GM12878 (cell line): ENCODE measurements at regions not wholly inside any gene's neighbourhood (a gene's known extent, or its start where the extent isn't known, plus 50 kb on each side); places are given as distances from the start of the nearest gene placed in this dataset.

Experiments used
- POLR2A ChIP-seq: IDR thresholded peaks from 2 replicates; pipeline ENCODE4 v1.6.1; 2011; ENCODE audit warnings: low read depth, mild to moderate bottlenecking, low read length
- RAD21 ChIP-seq: IDR thresholded peaks from 2 replicates; pipeline ENCODE4 v1.6.1; 2011; ENCODE audit warnings: mild to moderate bottlenecking, low read depth, low read length, moderate library complexity; ENCODE audit not compliant: insufficient read depth
- TF ChIP-seq, protein P1 (sequence below), 3 experiments: IDR thresholded peaks in 2 of 3; conservative IDR thresholded peaks in 1 of 3; 2 replicates each; pipeline ENCODE4 v1.5.1; 2011; ENCODE audit warnings: low read depth in 3 of 3, low read length in 3 of 3, mild to moderate bottlenecking in 3 of 3, control low read depth in 2 of 3, moderate library complexity in 2 of 3, inconsistent platforms in 1 of 3, mixed read lengths in 1 of 3; ENCODE audit not compliant: control insufficient read depth in 2 of 3, insufficient read depth in 1 of 3; ENCODE audit errors: extremely low read depth in 1 of 3
- TF ChIP-seq, protein P2 (sequence below): IDR thresholded peaks from 2 replicates; pipeline ENCODE4 v1.6.1; 2012; ENCODE audit warnings: mild to moderate bottlenecking, low read depth, low read length
- TF ChIP-seq, protein P3 (sequence below): IDR thresholded peaks from 2 replicates; pipeline ENCODE4 v1.6.1; 2012; ENCODE audit warnings: low read depth, low read length, improper control_type of control experiment

DNA sequence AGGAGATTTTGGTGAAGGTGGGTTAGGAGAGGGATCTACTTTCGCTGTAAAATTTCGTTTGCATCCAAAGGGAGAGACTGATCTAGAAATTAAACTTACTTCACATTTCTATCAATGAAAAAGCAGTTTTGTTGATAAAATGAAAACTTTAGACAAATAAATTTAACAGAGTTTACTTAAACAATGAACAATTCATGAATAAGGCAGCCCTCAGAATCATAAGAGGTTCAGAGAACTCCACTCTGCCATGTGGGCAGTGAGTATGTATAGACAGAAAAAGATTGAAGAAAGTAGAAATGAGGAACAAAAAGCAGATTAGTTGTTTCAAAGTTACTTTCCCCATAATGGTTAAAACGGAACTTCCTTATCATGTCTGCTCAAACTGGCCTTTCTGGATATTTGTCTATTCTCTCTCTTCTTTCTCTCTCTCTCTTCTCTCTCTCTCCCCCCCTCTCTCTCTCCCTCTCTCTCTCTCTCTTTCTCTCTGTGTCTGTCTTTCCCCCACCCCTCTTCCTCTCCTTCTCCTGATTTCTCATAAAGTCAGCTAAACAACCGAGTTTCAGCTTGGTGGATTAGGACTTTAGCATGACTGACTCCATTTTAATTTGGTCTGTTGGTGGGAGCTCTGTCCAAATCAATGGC is 248.9 kb downstream of the TJP1 start:
- TF ChIP-seq, protein P1, sequence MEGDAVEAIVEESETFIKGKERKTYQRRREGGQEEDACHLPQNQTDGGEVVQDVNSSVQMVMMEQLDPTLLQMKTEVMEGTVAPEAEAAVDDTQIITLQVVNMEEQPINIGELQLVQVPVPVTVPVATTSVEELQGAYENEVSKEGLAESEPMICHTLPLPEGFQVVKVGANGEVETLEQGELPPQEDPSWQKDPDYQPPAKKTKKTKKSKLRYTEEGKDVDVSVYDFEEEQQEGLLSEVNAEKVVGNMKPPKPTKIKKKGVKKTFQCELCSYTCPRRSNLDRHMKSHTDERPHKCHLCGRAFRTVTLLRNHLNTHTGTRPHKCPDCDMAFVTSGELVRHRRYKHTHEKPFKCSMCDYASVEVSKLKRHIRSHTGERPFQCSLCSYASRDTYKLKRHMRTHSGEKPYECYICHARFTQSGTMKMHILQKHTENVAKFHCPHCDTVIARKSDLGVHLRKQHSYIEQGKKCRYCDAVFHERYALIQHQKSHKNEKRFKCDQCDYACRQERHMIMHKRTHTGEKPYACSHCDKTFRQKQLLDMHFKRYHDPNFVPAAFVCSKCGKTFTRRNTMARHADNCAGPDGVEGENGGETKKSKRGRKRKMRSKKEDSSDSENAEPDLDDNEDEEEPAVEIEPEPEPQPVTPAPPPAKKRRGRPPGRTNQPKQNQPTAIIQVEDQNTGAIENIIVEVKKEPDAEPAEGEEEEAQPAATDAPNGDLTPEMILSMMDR (IDR thresholded peaks at IDR 0.05 in 2 of 3, conservative IDR thresholded peaks at IDR 0.05 in 1 of 3; ENCODE audit: control insufficient read depth in 2 of 3, extremely low read depth in 1 of 3, insufficient read depth in 1 of 3, low read depth in 3 of 3, low read length in 3 of 3), result no peak
- TF ChIP-seq, protein P2, sequence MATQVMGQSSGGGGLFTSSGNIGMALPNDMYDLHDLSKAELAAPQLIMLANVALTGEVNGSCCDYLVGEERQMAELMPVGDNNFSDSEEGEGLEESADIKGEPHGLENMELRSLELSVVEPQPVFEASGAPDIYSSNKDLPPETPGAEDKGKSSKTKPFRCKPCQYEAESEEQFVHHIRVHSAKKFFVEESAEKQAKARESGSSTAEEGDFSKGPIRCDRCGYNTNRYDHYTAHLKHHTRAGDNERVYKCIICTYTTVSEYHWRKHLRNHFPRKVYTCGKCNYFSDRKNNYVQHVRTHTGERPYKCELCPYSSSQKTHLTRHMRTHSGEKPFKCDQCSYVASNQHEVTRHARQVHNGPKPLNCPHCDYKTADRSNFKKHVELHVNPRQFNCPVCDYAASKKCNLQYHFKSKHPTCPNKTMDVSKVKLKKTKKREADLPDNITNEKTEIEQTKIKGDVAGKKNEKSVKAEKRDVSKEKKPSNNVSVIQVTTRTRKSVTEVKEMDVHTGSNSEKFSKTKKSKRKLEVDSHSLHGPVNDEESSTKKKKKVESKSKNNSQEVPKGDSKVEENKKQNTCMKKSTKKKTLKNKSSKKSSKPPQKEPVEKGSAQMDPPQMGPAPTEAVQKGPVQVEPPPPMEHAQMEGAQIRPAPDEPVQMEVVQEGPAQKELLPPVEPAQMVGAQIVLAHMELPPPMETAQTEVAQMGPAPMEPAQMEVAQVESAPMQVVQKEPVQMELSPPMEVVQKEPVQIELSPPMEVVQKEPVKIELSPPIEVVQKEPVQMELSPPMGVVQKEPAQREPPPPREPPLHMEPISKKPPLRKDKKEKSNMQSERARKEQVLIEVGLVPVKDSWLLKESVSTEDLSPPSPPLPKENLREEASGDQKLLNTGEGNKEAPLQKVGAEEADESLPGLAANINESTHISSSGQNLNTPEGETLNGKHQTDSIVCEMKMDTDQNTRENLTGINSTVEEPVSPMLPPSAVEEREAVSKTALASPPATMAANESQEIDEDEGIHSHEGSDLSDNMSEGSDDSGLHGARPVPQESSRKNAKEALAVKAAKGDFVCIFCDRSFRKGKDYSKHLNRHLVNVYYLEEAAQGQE, result no peak
- TF ChIP-seq POLR2A (no peak), RAD21 (no peak)
- TF ChIP-seq, protein P3, sequence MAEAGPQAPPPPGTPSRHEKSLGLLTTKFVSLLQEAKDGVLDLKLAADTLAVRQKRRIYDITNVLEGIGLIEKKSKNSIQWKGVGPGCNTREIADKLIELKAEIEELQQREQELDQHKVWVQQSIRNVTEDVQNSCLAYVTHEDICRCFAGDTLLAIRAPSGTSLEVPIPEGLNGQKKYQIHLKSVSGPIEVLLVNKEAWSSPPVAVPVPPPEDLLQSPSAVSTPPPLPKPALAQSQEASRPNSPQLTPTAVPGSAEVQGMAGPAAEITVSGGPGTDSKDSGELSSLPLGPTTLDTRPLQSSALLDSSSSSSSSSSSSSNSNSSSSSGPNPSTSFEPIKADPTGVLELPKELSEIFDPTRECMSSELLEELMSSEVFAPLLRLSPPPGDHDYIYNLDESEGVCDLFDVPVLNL, result no peak
